Kidney (tissue), 13 donors: ENCODE measurements at regions not wholly inside any gene's neighbourhood (a gene's known extent, or its start where the extent isn't known, plus 50 kb on each side); places are given as distances from the start of the nearest gene placed in this dataset.

ENCODE experiments used
- DNase-seq, 5 donors: peaks; one replicate each; pipeline ENCODE4 v3.0.0-alpha.2; 2013 to 2020
- FAIRE-seq: peaks from 2 replicates; lab custom pipeline; 2012; peaks lifted over from hg19 to GRCh38; lab: Jason Lieb, UNC
- H3K27ac ChIP-seq, 2 donors: one replicate each; pipeline ENCODE4 v1.7.0; 2013; ENCODE audit warnings: low read depth in 2 of 2, low read length in 2 of 2, inconsistent platforms in 1 of 2
- H3K27me3 ChIP-seq: one replicate; pipeline ENCODE4 v1.7.1; 2013; ENCODE audit warnings: low read length, inconsistent platforms; ENCODE audit not compliant: control insufficient read depth, insufficient read depth
- H3K36me3 ChIP-seq, 3 donors: one replicate each; pipeline versions ENCODE4 v1.7.0 to v1.7.1; 2013; ENCODE audit warnings: low read length in 3 of 3, control low read depth in 1 of 3, inconsistent platforms in 1 of 3; ENCODE audit not compliant: insufficient read depth in 3 of 3, control insufficient read depth in 2 of 3
- H3K4me1 ChIP-seq, 3 donors: one replicate each; pipeline versions ENCODE4 v1.7.0 to v1.7.1; 2013; ENCODE audit warnings: low read length in 3 of 3, inconsistent platforms in 1 of 3, low read depth in 1 of 3; ENCODE audit not compliant: control insufficient read depth in 2 of 3, insufficient read depth in 2 of 3
- H3K4me3 ChIP-seq, 3 donors: one replicate each; pipeline versions ENCODE4 v1.7.0 to v1.8.1; 2013; ENCODE audit warnings: low read length in 3 of 3, control low read depth in 1 of 3, inconsistent platforms in 1 of 3
- H3K9ac ChIP-seq, 3 donors: one replicate each; pipeline versions ENCODE4 v1.7.0 to v1.7.1; 2013; ENCODE audit warnings: low read length in 3 of 3, control low read depth in 1 of 3, inconsistent platforms in 1 of 3
- H3K9me3 ChIP-seq, 3 donors: one replicate each; pipeline versions ENCODE4 v1.7.0 to v1.7.1; 2013; ENCODE audit warnings: low read length in 3 of 3, control low read depth in 1 of 3, inconsistent platforms in 1 of 3; ENCODE audit not compliant: control insufficient read depth in 2 of 3, insufficient read depth in 1 of 3
- CTCF ChIP-seq: IDR thresholded peaks from 3 replicates; pipeline ENCODE4 v1.5.1; 2012; ENCODE audit warnings: mild to moderate bottlenecking, moderate library complexity, borderline replicate concordance; ENCODE audit not compliant: insufficient read depth; ENCODE audit errors: extremely low read depth
- intact Hi-C: fragments of 100-400 bp; cut with DNase I; formaldehyde crosslinking; loops from one replicate; pipeline ENCODE4 v1.11.1; 2022
- donor health status: control.
- donor health status: control.
- donor health status: control.
- donor health status: control.
- donor health status: control.
- donor health status: DM: yes; HTN: yes; CAD: no.
- donor health status: Normal renal cell carcinoma (clear cell type).

DNA sequence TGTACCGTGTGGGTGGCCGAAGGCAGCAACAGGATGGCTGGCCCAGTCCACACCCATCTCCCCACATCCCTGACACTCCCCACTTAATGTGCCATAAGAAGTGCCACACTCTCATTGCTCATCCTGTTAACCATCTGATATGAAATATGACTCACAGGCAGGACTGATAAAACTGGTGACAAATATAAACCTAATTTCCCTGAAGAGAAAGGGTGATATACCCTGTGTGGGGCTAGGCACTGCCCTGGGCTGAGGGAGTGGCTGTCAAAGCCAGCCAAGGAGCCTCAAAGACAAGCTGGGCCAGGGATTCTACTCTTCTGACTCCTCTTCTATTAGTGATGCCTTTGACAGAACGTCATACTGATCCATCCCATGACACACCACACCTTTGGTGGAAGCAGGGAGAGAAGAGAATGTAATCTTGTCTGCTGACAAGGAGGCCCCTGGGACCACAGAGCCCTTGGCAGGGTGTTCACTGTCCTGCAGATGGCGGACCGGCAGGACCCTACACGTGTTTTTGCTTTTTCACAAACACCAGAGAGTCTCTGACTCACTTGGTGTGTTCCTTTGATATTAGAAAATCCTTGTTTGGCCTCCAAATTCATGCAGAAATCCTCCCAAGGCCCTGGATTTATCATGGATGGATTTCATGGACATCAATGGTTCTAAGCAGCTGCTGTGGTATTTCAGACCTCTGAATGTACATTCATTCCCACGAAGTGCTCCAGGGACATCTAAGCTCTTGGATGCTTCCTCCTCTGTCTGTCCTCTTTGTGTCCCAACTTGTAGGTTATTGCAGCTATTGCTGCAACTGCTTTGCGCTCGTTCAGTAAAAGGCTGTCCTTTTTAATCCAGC is 98.0 kb upstream of the WASF3 start:
- no peak overlapping the region for H3K4me3 ChIP-seq
- H3K27me3 ChIP-seq, result no peaks in the 10 kb centered on the region
- no peaks in the 10 kb centered on the region for H3K9me3 ChIP-seq
- peaks cover 0 to 4% (median 3%) of the 10 kb centered on the region in 3 donors for H3K4me1 ChIP-seq
- H3K36me3 ChIP-seq, result no peaks in the 10 kb centered on the region
- TF ChIP-seq CTCF, result no peak
- intact Hi-C loops, result no loop called here
- H3K9ac ChIP-seq, result no peak overlapping the region
- DNase-seq (no peak), FAIRE-seq (no peak)
- peak overlapping the region; percentile 23 to 38 for H3K27ac ChIP-seq

DNA sequence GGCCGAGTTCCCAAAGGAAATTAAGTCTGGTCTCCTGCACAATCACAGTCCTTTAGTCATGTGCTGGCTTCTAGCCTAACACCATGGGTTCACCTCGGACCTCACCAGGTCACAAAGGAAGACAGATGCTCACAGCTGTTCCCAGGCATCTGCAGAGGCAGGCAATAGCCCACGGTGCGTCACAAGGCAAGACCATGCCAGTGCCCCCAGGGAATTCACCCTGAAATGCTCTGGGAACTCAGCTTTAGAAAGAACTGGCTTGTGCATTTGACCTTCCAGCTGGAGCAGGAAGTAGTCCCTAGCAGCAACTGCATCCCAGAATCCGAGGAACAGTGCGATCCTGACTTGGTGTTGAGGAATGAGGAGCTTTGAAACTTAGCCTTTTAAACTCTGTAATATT is 96.8 kb upstream of the WASF3 start:
- Histone ChIP-seq H3K9me3 (no peaks in the 10 kb centered on the region), H3K27ac (no peak overlapping the region), H3K36me3 (no peaks in the 10 kb centered on the region), H3K4me1 (peaks cover 0 to 4% (median 3%) of the 10 kb centered on the region in 3 donors), H3K27me3 (no peaks in the 10 kb centered on the region), H3K9ac (no peak overlapping the region), H3K4me3 (no peak overlapping the region)
- FAIRE-seq (no peak), DNase-seq (peak in 4 of 5 donors; percentile 36 to 93 (median 58))
- intact Hi-C loops, result no loop called here
- TF ChIP-seq CTCF, result no peak

DNA sequence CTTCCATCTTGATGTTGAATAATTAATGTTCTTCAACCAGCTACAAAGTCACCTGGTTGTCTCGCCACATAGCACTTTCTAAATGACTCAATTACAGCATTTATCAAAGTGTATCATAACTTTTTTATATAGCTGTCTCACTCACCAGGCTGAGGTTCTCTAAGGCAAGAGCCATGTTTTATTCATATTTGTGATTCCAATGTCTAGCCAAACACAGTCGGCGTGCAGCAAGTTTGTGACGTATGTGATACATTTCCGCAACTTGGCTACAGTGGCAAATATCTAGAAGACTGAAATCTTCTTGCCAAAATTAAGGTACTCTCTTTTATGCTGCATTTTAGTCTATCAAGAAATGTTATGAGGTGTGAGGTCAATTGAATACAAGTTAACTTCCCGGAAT is 94.2 kb upstream of the WASF3 start:
- H3K9ac ChIP-seq, result no peak overlapping the region
- FAIRE-seq, result no peak
- intact Hi-C loops, result no loop called here
- no peak overlapping the region for H3K4me3 ChIP-seq
- TF ChIP-seq CTCF, result no peak
- no peaks in the 10 kb centered on the region for H3K36me3 ChIP-seq
- H3K9me3 ChIP-seq, result no peaks in the 10 kb centered on the region
- DNase-seq, result no peak
- no peak overlapping the region for H3K27ac ChIP-seq
- H3K27me3 ChIP-seq, result no peaks in the 10 kb centered on the region
- H3K4me1 ChIP-seq, result peaks cover 0 to 2% (median 0%) of the 10 kb centered on the region in 3 donors
